ENCODE measurements at regions not wholly inside any gene's neighbourhood (a gene's known extent, or its start where the extent isn't known, plus 50 kb on each side); places are given as distances from the start of the nearest gene placed in this dataset.
"Not testable (repeated sequence)": the region's sequence is repeated elsewhere in the genome, so short reads cannot be mapped to it uniquely, and the experiment has no call there.

DNA sequence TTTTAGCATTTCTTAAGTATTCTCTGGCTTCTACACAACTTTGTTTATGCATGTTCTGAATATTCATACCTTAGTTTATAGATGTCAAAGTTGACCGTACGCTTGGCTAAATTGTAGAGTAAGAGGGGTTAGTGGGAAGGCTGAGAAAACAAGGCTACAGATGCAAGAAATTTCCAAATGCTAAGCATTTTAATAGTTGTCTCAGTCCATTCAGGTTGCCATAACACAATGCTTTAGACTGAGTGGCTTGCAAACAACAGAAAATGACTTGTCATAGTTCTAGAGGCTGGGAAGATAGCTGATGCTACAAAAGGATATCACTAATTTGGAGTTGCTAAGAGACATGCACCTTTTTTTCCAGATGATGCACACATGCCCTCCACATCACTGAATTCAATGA lies 53.0 kb upstream of the C1QTNF3 start:
- not testable (repeated sequence) for H3K9me3 Mint-ChIP-seq; H3K27ac Mint-ChIP-seq; H3K27me3 Mint-ChIP-seq (ENCODE audit: low read depth, poor library complexity); H3K4me3 Mint-ChIP-seq; H3K36me3 Mint-ChIP-seq (ENCODE audit: low read depth); DNase-seq; H3K4me1 Mint-ChIP-seq

DNA sequence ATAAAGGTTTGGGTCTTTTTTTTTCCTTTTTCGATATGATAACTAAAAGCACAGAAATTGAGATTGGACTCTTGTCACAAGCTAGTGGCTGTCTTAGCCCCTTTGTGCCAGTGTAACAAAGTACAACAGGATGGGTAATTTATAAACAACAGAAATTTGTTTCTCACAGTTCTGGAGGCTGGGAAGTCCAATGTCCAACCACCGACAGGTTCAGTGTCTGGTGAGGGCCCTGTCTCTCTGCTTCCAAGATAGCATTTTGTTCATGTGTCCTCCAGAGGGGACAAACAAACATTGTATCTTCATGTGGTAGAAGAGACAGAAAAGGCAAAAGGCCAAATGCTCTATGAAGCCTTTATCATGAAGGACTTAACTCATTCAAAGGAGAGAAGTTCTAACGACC lies 56.9 kb upstream of the C1QTNF3 start:
- H3K4me3 Mint-ChIP-seq; DNase-seq; H3K36me3 Mint-ChIP-seq (ENCODE audit: low read depth); H3K27ac Mint-ChIP-seq; H3K27me3 Mint-ChIP-seq (ENCODE audit: low read depth, poor library complexity); H3K4me1 Mint-ChIP-seq; H3K9me3 Mint-ChIP-seq: not testable (repeated sequence)

DNA sequence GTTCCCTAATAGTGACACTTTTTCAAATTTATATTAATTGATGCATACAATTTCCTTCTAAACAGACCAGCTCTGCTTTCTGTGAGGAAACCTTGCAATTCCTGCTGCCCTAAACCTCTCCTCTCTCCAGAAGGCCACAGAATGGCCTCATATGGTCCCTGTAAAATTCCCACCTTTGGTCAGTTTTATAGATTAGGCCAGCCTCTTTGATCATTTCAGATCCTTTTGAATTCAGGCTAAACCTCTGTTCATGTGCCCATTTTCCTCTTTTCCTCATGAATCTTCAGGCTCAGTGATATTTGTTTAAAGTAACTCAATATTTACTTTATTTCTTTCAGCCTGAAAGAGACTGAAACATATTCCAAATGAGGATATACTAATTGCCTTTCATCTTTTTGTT lies 58.6 kb upstream of the C1QTNF3 start:
- not testable (repeated sequence) for H3K4me3 Mint-ChIP-seq; H3K4me1 Mint-ChIP-seq; H3K27ac Mint-ChIP-seq; DNase-seq; H3K9me3 Mint-ChIP-seq; H3K36me3 Mint-ChIP-seq (ENCODE audit: low read depth); H3K27me3 Mint-ChIP-seq (ENCODE audit: low read depth, poor library complexity)

DNA sequence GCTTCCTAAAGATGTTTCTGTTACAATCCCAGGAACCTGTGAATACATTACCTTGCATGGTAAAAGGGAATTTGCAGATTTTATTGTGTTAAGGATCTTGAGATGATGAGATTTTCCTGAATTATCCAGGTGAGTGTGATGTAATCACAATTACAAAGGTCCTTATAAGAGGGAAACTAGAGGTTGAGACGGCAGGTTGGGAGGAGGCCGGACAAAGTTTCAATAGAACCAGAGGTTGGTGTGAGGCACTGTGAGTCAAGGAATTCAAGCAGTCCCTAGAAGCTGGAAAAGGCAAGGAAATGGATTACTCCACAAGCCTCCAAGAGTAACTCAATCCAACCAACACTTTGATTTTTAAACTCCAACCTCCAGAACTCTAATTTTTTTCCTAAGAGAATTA lies 65.9 kb upstream of the C1QTNF3 start:
- not testable (repeated sequence) for H3K4me1 Mint-ChIP-seq; H3K27me3 Mint-ChIP-seq (ENCODE audit: low read depth, poor library complexity); DNase-seq; H3K4me3 Mint-ChIP-seq; H3K9me3 Mint-ChIP-seq; H3K36me3 Mint-ChIP-seq (ENCODE audit: low read depth); H3K27ac Mint-ChIP-seq

DNA sequence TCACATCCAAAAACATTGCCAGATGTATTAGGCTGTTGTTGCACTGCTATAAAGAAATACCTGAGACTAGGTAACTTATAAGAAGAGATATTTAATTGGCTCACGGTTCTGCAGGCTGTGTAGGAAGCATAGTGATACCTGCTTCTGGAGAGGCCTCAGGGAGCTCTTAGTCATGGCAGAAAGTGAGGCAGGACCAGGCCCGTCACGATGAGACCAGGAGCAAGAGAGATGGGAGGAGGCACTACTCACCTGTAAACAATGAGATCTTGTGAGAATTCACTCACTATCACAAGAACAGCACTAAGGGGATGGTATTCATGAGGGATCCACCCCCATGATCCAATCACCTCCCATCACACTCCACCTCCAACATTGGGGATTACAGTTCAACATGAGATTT lies 81.3 kb upstream of the C1QTNF3 start:
- H3K27ac Mint-ChIP-seq, H3K4me3 Mint-ChIP-seq: not testable (repeated sequence)
- peaks cover 15% of the 10 kb centered on the region for H3K9me3 Mint-ChIP-seq

DNA sequence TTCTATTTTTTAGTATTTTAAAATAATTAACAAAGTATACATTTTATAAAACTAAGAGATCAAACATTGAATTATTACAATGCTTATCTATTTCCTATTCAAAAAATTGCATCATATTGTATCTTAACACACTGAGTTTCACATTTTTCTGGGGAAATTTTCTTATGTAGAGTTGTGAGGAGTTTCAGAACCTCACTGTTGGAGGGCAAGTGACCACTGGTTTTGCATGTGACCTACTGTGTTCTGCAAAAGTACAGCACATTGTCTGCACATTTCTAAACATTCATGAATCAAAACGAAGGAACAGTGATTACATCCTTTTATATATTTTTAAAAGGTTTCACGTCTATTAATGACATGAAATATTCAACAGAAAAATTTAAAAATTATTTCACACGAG lies 82.3 kb upstream of the C1QTNF3 start:
- H3K4me1 Mint-ChIP-seq; H3K27ac Mint-ChIP-seq; H3K27me3 Mint-ChIP-seq (ENCODE audit: low read depth, poor library complexity); DNase-seq; H3K4me3 Mint-ChIP-seq: not testable (repeated sequence)
- peaks cover 15% of the 10 kb centered on the region for H3K9me3 Mint-ChIP-seq
- peaks cover 51% of the 10 kb centered on the region for H3K36me3 Mint-ChIP-seq (ENCODE audit: low read depth)

More for the DNA sequence above, 81.3 kb upstream of the C1QTNF3 start:
- H3K36me3 Mint-ChIP-seq (ENCODE audit: low read depth) = peaks cover 58% of the 10 kb centered on the region
- DNase-seq; H3K4me1 Mint-ChIP-seq; H3K27me3 Mint-ChIP-seq (ENCODE audit: low read depth, poor library complexity): not testable (repeated sequence)

DNA sequence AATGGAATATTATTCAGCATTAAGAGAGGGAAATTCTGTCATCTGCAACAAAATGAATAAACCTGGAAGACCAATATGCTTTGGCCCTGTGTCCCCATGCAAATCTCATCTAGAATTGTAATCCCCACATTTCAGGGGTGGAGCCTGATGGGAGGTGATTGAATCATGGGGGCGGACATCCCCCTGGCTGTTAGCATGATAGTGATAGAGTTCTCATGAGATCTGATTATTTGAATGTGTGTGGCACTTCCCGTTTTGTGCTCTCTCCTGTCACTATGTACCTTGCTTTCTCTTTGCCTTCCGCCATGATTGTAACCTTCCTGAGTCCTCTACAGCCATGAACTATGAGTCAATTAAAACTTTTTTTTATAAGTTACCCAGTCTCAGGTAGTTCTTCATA lies 83.7 kb upstream of the C1QTNF3 start:
- H3K4me3 Mint-ChIP-seq; DNase-seq; H3K27me3 Mint-ChIP-seq (ENCODE audit: low read depth, poor library complexity); H3K9me3 Mint-ChIP-seq; H3K27ac Mint-ChIP-seq; H3K4me1 Mint-ChIP-seq: not testable (repeated sequence)
- H3K36me3 Mint-ChIP-seq (ENCODE audit: low read depth) = peaks cover 42% of the 10 kb centered on the region

DNA sequence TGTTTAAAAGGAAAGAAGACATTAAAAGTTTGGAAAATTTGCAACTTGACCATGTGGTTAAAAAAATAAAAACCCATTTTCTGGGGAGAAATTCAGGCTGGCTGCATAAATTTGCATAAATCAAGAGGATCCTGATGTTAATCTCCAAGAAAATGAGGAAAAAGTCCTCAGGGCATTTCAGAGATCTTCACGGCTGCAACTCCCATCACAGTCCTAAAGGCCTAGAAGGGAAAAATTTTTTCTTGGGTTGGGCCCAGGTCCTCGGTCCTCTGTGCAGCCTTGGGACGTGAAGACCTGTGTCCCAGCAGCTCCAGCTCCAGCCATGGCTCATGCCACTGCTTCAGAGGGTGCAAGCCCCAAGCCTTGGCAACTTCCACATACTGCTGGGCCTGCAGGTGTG lies 84.8 kb upstream of the C1QTNF3 start:
- H3K9me3 Mint-ChIP-seq; H3K4me3 Mint-ChIP-seq; DNase-seq; H3K4me1 Mint-ChIP-seq; H3K27me3 Mint-ChIP-seq (ENCODE audit: low read depth, poor library complexity); H3K27ac Mint-ChIP-seq: not testable (repeated sequence)
- H3K36me3 Mint-ChIP-seq (ENCODE audit: low read depth) = peaks cover 33% of the 10 kb centered on the region

DNA sequence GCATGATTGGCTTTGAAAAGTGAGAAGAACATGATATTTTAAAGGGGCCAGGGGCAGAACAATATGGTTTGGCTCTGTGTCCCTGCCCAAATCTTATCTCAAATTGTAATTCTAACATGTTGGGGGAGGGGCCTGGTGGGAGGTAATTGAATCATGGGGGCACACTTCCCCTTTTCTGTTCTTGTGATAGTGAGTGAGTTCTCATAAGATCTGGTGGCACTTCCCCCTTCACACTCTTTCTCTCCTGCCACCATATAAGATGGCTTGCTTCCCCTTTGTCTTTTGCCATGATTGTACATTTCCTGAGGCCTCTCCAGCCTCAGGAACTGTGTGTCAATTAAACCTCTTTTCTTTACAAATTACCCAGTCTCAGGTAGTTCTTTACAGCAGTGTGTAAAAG lies 85.9 kb upstream of the C1QTNF3 start:
- peaks cover 27% of the 10 kb centered on the region for H3K36me3 Mint-ChIP-seq (ENCODE audit: low read depth)
- H3K27ac Mint-ChIP-seq; H3K9me3 Mint-ChIP-seq; DNase-seq; H3K4me1 Mint-ChIP-seq; H3K27me3 Mint-ChIP-seq (ENCODE audit: low read depth, poor library complexity); H3K4me3 Mint-ChIP-seq: not testable (repeated sequence)

DNA sequence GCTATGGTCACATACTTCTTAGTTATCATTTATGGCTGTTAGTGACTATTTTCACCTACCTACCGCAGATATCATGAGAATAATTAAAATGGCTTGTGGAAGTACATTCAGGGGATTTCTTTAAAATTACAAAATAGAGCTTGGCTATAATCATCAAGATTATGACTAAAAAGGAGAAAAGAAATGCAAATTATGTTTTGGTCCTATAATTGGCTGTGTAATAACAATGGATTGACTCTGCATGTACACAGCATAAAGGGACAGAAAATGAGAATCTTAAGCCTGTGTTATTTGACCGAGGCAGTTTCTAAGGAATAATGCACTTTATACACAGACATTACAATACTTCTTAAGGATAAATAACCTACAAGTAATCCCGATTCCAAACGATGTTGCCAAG lies 112.0 kb upstream of the C1QTNF3 start:
- H3K4me3 Mint-ChIP-seq; H3K9me3 Mint-ChIP-seq; H3K4me1 Mint-ChIP-seq; H3K27ac Mint-ChIP-seq; H3K27me3 Mint-ChIP-seq (ENCODE audit: low read depth, poor library complexity); DNase-seq: not testable (repeated sequence)
- peaks cover 16% of the 10 kb centered on the region for H3K36me3 Mint-ChIP-seq (ENCODE audit: low read depth)

DNA sequence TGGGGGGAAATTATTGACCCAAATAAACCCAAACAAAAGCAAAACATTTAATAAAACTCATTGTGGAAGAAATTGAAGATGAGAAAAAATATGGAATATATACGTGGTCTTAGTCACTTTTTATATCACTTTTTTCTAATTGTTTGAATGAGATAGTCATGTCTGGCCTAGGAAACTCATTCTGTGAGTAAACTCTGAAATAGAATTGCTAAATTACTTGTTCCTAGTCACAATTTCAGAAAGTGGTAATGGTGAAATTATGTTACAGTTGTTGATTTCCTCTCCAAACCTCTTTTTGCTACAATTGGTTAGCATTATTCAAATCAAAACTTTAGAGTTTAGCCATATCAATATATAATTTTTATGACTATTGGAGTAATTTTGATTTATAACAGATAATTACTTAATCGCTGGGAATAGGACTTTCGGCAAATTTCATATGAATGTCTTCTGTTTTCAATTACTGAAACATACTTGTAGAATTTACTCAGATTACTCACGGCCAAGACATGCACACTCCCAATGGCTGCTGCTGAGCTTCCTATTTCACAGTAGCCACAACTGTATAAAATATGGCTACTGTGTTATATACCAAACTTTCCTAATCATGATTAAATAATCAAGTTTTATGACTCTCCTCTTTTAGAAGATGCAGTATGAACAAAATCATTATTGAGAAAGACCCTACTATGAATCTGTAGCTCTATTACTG lies 113.8 kb upstream of the C1QTNF3 start:
- peaks cover 16% of the 10 kb centered on the region for H3K36me3 Mint-ChIP-seq (ENCODE audit: low read depth)
- DNase-seq; H3K4me3 Mint-ChIP-seq; H3K27ac Mint-ChIP-seq; H3K9me3 Mint-ChIP-seq; H3K27me3 Mint-ChIP-seq (ENCODE audit: low read depth, poor library complexity); H3K4me1 Mint-ChIP-seq: not testable (repeated sequence)

DNA sequence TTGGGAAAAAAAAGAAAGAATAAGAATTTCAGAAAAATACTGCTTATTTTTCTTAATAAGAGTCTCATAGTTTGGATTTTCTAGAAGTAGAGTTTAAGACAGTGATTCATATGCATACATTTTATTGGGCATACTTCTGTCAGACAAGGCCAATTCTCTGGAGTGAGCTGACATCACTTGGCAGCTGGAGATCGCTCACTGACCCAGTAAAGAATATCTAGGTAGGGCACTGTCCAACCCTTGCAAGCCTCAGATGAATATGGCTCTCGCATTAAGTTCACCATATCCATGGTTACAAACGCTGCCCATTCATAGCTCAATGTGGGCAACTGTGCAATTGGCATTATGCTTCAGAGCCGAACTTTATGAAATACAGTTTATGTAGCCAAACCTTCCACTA lies 117.9 kb upstream of the C1QTNF3 start:
- H3K27ac Mint-ChIP-seq; H3K4me3 Mint-ChIP-seq; H3K36me3 Mint-ChIP-seq (ENCODE audit: low read depth); DNase-seq; H3K27me3 Mint-ChIP-seq (ENCODE audit: low read depth, poor library complexity); H3K4me1 Mint-ChIP-seq; H3K9me3 Mint-ChIP-seq: not testable (repeated sequence)

DNA sequence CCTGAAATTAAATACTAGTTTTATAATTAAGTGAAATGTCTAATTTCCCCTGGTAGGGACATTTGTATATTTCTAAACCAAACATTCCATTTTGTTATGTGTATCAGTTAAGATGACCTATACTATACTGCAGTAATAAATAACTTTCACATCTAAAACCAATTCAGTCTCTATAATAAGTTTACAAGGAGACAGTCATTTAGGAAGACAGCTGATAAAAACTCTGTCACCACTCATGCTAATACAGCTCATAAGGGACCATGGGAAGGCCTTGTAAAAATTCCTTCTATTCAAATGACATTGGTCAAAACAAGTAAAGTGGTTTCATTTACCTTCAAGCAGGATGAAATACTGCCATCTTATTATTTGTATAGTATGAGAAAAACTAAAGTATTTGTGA lies 128.4 kb upstream of the C1QTNF3 start:
- H3K4me3 Mint-ChIP-seq; H3K4me1 Mint-ChIP-seq; DNase-seq; H3K9me3 Mint-ChIP-seq; H3K27ac Mint-ChIP-seq; H3K27me3 Mint-ChIP-seq (ENCODE audit: low read depth, poor library complexity): not testable (repeated sequence)
- peaks cover 38% of the 10 kb centered on the region for H3K36me3 Mint-ChIP-seq (ENCODE audit: low read depth)

DNA sequence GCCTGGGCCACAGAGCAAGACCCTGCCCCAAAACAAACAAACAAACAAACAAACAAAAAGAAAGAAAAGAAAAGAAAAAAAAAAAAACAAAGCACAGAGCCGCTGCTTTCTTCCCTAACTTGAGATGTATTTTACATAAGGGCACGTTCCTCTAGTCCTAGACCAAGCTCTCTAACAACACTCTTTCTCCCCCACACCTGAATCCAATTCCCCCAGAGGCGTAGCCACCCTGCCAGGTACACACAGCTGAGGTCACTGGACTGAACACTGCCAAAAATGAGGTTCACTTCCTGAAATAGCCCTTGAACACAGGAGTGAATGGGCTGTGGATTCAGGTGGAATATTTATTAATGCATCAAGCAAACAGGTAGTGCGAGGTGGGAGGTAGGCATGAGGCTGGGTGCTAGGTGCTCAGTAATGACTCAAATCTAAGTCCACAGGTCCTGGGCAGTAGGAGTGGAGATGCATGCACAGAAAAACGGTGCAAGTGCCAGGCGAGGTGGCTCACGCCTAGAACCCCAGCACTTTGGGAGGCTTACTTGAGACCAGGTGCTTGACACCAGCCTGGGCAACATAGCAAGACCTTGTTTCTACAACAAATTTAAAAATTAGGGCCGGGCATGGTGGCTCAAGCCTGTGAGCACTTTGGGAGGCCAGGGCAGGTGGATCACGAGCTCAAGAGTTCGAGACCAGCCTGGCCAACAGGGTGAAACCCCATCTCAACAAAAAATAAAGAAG lies 136.6 kb upstream of the C1QTNF3 start:
- H3K4me3 Mint-ChIP-seq; DNase-seq; H3K4me1 Mint-ChIP-seq; H3K9me3 Mint-ChIP-seq; H3K27me3 Mint-ChIP-seq (ENCODE audit: low read depth, poor library complexity): not testable (repeated sequence)
- H3K36me3 Mint-ChIP-seq (ENCODE audit: low read depth) = peaks cover 51% of the 10 kb centered on the region
- H3K27ac Mint-ChIP-seq = peak overlapping the region; percentile 64

DNA sequence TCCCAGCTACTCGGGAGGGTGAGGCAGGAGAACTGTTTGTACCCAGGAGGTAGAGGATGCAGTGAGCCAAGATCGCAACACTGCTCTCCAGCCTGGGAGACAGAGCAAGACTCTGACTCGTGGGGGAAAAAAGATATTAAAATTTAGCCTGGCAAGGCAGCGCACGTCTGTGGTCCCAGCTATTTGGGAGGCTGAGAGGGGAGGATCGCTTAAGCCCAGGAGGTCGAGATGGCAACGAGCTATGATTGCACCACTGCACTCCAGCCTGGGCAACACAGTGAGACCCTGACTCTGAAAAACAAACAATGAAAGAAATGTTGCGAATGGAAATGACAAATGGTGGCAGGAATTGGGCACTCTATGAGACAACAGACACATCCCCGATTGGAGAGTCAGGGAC lies 137.2 kb upstream of the C1QTNF3 start:
- Mint-ChIP-seq H3K27ac (peak overlapping the region; percentile 31), H3K36me3 (ENCODE audit: low read depth) (peaks cover 48% of the 10 kb centered on the region)
- not testable (repeated sequence) for H3K4me1 Mint-ChIP-seq; H3K4me3 Mint-ChIP-seq; DNase-seq; H3K27me3 Mint-ChIP-seq (ENCODE audit: low read depth, poor library complexity); H3K9me3 Mint-ChIP-seq
